Prostate gland (tissue), 1 donor: ENCODE measurements at regions not wholly inside any gene's neighbourhood (a gene's known extent, or its start where the extent isn't known, plus 50 kb on each side); places are given as distances from the start of the nearest gene placed in this dataset.

Experiments
- POLR2A ChIP-seq: fragments of 450-650 bp; IDR thresholded peaks from one replicate; pipeline ENCODE4 v1.6.1; 2016; ENCODE audit warnings: antibody characterized with exemption, mild to moderate bottlenecking
- POLR2AphosphoS5 ChIP-seq: sonication (generic); formaldehyde crosslinking; IDR thresholded peaks from one replicate; pipeline ENCODE4 v1.6.1; 2017; ENCODE audit warnings: antibody characterized with exemption

GRCh38 chr5:61828856-61829255 is 477.1 kb upstream of the KIF2A start:
- TF ChIP-seq POLR2A (no peak), POLR2AphosphoS5 (no peak)
